Upper lobe of left lung (tissue), 4 donors: ENCODE measurements at regions not wholly inside any gene's neighbourhood (a gene's known extent, or its start where the extent isn't known, plus 50 kb on each side); places are given as distances from the start of the nearest gene placed in this dataset.

Source experiments
- CTCF ChIP-seq, 6 experiments: fragments of 450-650 bp in 4 of 6; fragments of 200-600 bp in 2 of 6; sonication (generic) in 2 of 6; IDR thresholded peaks; one replicate each; pipeline ENCODE4 v1.5.1; 2016 to 2019; ENCODE audit warnings: antibody characterized with exemption in 6 of 6
- POLR2AphosphoS5 ChIP-seq, 2 donors: sonication (generic); formaldehyde crosslinking; IDR thresholded peaks; one replicate each; pipeline ENCODE4 v1.5.1; 2017; ENCODE audit warnings: antibody characterized with exemption in 2 of 2

- TF ChIP-seq CTCF (IDR thresholded peaks at IDR 0.05) = no peak
- no peak for TF ChIP-seq POLR2AphosphoS5 (IDR thresholded peaks at IDR 0.05)
These were observed 79.5 kb upstream of the PAK5 start for GRCh38 chr20:9918348-9918747.
